ENCODE measurements at regions not wholly inside any gene's neighbourhood (a gene's known extent, or its start where the extent isn't known, plus 50 kb on each side); places are given as distances from the start of the nearest gene placed in this dataset.

GRCh38 chr11:47899801-47900200 is 51.7 kb upstream of the NUP160 start:
- DNase-seq (ENCODE audit: low spot score) = no peak
- intact Hi-C loops (cut with DNase I) = no loop called here

Measured in cardiac septum (tissue), 1 donor.